HG03432 (cell line): ENCODE measurements at regions not wholly inside any gene's neighbourhood (a gene's known extent, or its start where the extent isn't known, plus 50 kb on each side); places are given as distances from the start of the nearest gene placed in this dataset.

Source experiments
- ATAC-seq: cut with Tn5 transposase; IDR thresholded peaks from one replicate; pipeline ENCODE4 v1.9.1; 2021; ENCODE audit warnings: mild to moderate bottlenecking, moderate library complexity; ENCODE audit not compliant: unreplicated experiment

- ATAC-seq = no peak
These were observed 55.2 kb downstream of the IRX2 start for GRCh38 chr5:2696156-2696807.

GRCh38 chr5:2695200-2695891 lies 56.1 kb downstream of the IRX2 start:
- no peak for ATAC-seq

GRCh38 chr5:2691530-2691929 lies 59.9 kb downstream of the IRX2 start:
- ATAC-seq = no peak

- ATAC-seq = no peak
These were observed 61.2 kb downstream of the IRX2 start for GRCh38 chr5:2690293-2690692.

- no peak for ATAC-seq
These were observed 62.9 kb downstream of the IRX2 start for GRCh38 chr5:2688586-2688985.

GRCh38 chr5:2687746-2688145 lies 63.7 kb downstream of the IRX2 start:
- ATAC-seq = no peak

- no peak for ATAC-seq
These were observed 65.0 kb downstream of the IRX2 start for GRCh38 chr5:2686321-2687124.

- no peak for ATAC-seq
These were observed 65.7 kb downstream of the IRX2 start for GRCh38 chr5:2685651-2686272.

GRCh38 chr5:2684606-2685005 lies 66.9 kb downstream of the IRX2 start:
- ATAC-seq = no peak

- no peak for ATAC-seq
These were observed 67.8 kb downstream of the IRX2 start for GRCh38 chr5:2683720-2684119.

GRCh38 chr5:2681476-2681875 lies 70.0 kb downstream of the IRX2 start:
- ATAC-seq = no peak

- ATAC-seq = no peak
These were observed 70.5 kb downstream of the IRX2 start for GRCh38 chr5:2680979-2681378.

- no peak for ATAC-seq
These were observed 73.8 kb downstream of the IRX2 start for GRCh38 chr5:2677689-2678088.

GRCh38 chr5:2675548-2675947 lies 75.9 kb downstream of the IRX2 start:
- ATAC-seq = no peak

GRCh38 chr5:2674456-2674855 lies 77.0 kb downstream of the IRX2 start:
- ATAC-seq = no peak

GRCh38 chr5:2670940-2671339 lies 80.5 kb downstream of the IRX2 start:
- ATAC-seq = no peak

GRCh38 chr5:2669913-2670312 lies 81.6 kb downstream of the IRX2 start:
- no peak for ATAC-seq

GRCh38 chr5:2669259-2669658 lies 82.2 kb downstream of the IRX2 start:
- no peak for ATAC-seq

GRCh38 chr5:2666081-2666480 lies 85.4 kb downstream of the IRX2 start:
- no peak for ATAC-seq

GRCh38 chr5:2663489-2663888 lies 88.0 kb downstream of the IRX2 start:
- ATAC-seq = no peak

GRCh38 chr5:2660315-2660714 lies 91.2 kb downstream of the IRX2 start:
- no peak for ATAC-seq
